GM18951 (cell line): ENCODE measurements at regions not wholly inside any gene's neighbourhood (a gene's known extent, or its start where the extent isn't known, plus 50 kb on each side); places are given as distances from the start of the nearest gene placed in this dataset.
"Not testable (repeated sequence)": the region's sequence is repeated elsewhere in the genome, so short reads cannot be mapped to it uniquely, and the experiment has no call there.

Source experiments
- POLR2A ChIP-seq: IDR thresholded peaks from 4 replicates; pipeline ENCODE4 v1.6.1; 2011; ENCODE audit warnings: mild to moderate bottlenecking; ENCODE audit not compliant: insufficient read length, insufficient read depth; ENCODE audit errors: extremely low read depth
- in situ Hi-C: fragments of 300-500 bp; cut with MboI; formaldehyde crosslinking; loops from one replicate; pipeline ENCODE4 v1.12.0; 2022; ENCODE audit warnings: low sequenced_read_pairs, mixed read lengths, inconsistent platforms; ENCODE audit not compliant: unreplicated experiment

DNA sequence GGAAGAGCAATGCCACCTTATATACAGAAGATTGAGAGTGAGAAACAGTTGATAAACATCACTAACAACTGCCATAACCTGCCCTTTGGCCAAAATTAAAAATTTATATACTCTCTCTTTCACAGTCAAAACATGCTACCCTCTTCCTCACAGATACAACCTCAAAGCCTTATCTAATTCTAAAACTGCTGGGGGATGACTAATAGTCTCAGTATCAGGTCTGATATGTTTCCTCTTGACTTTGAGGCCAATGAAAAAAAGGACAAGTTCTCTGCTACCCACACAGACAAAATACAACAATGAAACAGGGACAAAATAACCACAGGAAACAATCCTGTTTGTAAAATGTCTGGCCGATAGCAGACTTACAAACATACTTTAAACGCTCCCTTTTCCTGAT is 485.6 kb upstream of the NUDT12 start:
- in situ Hi-C loops, result no loop called here
- no peak for TF ChIP-seq POLR2A

DNA sequence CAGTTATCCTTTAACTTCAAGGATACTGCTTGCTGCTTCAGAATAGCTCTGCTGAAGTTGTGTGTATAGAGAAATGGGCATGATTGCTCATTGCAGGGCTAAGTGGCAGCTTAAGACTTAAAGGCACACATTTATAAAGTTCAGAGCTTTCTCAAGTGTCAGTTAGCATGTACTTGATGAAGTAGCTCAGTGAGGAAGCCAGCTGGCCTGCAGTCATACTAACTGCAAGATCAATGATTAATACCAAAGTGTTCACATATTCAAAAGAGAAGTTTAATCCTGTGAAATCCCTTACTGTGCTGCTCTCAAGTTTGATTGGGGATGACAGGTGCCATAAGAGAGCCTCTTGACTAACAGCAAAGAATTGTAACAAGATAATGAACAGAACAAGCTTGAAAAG is 483.4 kb upstream of the NUDT12 start:
- no peak for TF ChIP-seq POLR2A
- in situ Hi-C loops, result no loop called here

DNA sequence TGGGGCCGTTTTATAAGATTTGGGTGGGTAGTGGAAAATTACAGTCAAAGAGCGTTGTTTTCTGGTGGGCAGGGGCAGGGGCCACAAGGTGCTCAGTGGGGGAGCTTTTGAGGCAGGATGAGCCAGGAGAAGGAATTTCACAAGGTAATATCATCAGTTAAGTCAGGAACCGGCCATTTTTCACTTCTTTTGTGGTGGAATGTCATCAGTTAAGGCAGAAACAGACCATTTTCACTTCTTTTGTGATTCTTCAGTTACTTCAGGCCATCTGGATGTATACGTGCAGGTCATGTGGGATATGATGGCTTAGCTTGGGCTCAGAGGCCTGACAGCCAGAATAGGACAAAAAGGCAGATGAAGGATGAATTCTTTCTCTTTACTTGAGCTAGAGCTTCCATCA is 477.3 kb upstream of the NUDT12 start:
- in situ Hi-C loops, result not testable (repeated sequence)

DNA sequence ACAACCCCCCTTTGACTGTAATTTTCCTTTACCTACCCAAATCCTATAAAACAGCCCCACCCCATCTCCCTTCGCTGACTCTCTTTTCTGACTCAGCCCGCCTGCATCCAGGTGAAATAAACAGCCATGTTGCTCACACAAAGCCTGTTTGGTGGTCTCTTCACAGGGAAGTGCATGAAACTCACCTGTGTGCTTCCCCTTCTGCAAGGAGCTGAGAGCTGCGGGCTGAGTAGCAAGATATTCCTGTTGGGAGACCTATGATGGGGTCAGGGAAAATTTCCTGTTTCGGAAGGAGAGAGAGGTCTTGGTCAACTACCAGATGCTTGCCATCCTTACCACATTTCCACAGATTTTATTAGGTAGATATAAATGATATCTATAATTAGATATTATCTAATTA is 474.5 kb upstream of the NUDT12 start:
- in situ Hi-C loops, result not testable (repeated sequence)

DNA sequence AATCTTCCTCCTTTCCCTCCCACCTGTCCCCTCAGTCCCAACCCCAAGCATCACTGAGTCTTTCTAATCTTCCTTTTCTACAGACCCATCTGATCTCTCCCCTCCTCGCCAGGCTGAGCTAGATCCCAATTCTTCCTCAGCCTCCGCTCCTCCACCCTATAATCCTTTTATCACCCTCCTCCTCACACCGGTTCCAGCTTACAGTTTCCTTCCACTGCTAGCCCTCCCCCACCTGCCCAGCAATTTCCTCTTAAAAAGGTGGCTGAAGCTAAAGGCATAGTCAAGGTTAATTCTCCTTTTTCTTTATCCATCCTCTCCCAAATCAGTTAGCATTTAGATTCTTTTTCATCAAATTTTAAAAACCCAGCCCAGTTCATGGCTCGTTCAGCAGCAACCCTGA is 470.6 kb upstream of the NUDT12 start:
- in situ Hi-C loops, result not testable (repeated sequence)

DNA sequence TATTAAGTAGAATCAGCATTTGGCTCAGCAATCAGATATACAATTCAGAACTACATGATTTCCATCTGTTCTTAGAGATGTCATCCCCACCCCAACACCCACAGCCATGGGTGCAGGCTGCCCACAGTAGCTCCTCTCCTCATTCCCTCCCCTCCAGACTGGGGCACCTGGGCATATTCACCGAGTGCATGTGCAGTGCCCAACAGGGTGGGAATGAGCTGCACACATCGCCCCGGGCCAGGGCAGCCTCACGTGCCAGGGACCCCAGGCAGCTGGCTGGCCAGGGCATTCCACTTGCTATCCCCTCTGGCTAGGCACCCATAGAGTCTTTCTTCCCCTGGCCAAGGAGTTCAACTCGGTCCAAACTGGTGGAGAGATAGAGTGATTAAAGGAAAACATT is 461.9 kb upstream of the NUDT12 start:
- in situ Hi-C loops, result no loop called here
- no peak for TF ChIP-seq POLR2A

DNA sequence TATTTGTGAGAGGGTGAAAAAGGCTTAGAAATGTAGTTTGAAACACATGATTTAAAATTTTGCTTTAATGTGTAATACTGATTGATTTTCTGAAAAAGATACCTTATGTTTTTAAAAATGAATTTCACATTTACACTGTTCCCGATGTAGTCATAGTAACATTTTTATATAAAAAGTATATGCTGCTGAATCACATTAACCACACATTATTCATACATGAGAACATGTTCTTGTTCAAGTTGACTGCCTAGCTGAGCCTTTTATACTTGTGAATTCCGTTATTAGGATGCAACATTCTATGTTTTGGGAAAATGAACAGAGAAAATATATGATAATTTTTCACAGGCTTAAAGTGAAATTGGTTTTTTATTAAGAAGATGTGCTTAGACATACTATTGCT is 461.1 kb upstream of the NUDT12 start:
- TF ChIP-seq POLR2A, result no peak
- in situ Hi-C loops, result no loop called here

DNA sequence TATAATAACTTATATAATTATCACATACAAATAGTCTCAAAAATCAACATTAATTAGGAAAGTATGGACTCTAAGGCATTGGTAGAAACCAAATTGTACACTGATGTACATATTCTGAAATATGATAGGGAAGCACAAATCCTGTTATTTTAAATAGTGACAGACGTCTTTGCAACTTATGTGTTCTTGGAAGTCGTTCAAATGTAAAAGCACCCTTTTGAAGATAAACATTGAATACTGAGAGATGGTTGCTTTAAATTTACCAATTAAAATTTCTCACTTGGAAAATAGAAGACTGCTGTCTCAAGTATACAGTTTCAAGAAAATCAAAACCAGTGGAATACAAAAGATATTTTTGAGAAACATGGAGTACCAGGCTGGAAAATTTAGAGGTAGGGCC is 457.4 kb upstream of the NUDT12 start:
- no peak for TF ChIP-seq POLR2A
- in situ Hi-C loops, result no loop called here

DNA sequence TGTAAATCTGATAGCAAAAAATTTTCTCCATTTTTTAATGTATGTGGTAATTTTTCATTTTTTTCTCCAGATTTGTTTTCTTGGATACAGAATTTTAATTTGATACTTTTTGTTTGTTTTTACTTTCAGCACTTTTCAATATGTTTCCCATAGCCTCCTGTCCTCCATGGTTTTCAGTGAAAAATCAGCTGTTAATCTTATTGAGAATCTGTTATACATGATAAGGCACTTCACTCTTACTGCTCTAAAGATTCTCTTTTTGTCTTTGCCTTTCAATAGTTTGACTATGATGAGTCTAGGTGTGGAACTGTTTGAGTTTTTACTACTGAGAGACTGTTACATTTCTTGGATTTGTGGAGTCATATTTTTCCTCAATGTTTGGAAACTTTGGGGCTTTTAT is 455.7 kb upstream of the NUDT12 start:
- in situ Hi-C loops, result no loop called here
- TF ChIP-seq POLR2A, result no peak

DNA sequence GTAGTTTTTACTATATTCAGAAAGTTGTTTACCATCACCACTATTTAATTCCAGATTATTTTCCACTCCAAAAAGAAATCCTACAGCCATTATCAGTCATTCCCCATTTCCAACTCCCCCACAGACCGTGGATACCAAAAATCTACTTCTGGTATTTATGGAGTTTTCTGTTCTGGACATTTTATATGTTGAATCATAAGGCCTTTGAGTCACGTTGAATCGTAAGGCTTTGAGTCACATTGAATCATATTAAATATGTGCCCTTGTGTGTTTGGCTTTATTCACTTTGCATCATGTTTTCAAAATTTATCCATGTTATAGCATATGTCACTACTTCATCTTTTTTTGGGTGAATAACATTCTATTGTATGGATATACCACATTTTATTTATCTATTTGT is 454.1 kb upstream of the NUDT12 start:
- in situ Hi-C loops, result no loop called here

DNA sequence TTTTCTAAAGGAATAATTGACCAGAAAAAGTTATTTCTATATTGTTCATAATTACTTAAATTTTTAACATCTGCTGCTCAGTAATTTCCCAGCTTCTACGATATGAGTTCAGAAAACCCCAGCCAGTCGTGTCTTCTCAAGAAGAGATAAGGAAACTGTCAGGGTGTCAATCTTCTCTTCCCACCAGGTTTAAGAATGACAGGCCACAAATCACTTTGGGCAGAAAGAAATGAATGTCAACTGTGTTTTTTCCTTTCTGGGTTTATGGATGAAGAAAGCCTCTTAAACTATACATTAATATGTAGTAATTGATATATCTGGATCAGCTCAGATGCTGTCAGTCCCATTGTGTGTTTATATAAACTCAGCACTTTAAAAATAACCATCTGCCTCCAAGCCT is 453.2 kb upstream of the NUDT12 start:
- in situ Hi-C loops, result no loop called here
- TF ChIP-seq POLR2A, result no peak

More for the DNA sequence above, 454.1 kb upstream of the NUDT12 start:
- TF ChIP-seq POLR2A, result no peak

DNA sequence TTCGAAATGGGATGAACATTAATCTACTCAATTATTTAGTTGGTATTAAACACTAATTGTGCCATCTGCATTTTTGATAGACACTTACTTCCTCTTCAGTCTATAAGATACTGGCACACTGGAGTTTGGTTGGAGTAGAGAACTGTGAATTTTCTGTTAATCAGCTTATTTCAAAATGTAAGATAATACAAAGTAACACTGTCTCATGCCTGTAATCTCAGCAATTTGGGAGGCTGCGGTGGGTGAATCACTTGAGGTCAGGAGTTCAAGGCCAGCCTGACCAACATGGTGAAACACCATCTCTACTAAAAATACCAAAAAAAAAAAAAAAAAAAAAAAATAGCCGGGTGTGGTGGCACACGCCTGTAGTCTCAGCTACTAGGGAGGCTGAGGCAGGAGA is 440.2 kb upstream of the NUDT12 start:
- in situ Hi-C loops, result not testable (repeated sequence)

DNA sequence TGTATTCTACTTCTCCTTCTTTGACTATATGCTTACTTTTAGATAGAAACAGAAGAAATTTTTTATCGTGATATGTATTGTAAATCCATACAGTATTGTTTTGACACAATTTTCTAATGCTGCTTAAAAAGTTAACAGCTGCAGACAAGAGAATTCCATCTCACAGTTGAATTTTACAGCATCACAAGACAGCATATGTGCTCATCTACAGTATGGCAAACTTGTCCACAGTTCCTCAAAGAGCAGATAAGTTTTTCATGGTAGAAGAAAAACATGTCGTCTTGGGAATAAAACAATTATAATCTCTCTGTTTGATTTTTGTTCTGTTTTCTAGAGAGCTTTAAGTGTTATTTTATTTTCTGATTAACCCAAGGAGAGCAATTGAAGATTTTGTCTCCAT is 438.5 kb upstream of the NUDT12 start:
- TF ChIP-seq POLR2A, result no peak
- in situ Hi-C loops, result no loop called here

DNA sequence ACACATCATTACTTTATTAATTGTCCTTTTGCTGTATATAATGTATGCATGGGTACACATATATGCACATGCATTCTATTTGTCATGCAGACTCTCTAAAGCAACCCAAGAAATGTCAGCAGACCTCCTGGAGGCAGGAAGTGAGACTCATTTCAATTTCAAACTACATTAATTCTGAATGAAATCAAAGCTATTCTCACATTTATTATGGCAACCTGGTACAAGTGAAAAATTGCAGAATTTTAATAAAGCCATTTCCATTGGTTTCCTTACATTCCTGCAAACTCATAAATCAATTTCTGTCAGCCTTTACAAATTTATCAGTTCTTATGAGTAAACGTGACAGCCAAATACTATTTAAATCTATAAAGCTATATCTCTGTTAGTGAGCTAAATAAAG is 430.4 kb upstream of the NUDT12 start:
- in situ Hi-C loops, result no loop called here
- no peak for TF ChIP-seq POLR2A

DNA sequence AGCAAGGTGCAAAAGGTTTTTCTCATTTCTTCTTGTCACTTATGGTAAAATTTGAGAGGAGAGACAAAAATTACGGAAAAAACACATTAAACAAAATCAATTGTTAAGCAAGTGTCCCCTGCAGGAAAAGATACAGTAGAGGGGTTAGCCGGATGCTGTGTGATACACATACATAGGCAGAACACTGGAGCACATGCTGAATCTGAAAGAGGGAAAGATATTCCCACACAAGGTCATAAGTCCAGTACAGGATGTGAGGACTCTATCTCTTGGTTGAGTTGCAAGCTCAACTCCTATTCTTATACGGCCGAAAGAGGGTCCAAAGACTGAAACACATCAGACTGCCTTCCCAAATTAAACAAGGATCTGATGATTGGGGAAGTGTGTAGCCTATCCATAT is 427.5 kb upstream of the NUDT12 start:
- in situ Hi-C loops, result no loop called here
- TF ChIP-seq POLR2A, result no peak

DNA sequence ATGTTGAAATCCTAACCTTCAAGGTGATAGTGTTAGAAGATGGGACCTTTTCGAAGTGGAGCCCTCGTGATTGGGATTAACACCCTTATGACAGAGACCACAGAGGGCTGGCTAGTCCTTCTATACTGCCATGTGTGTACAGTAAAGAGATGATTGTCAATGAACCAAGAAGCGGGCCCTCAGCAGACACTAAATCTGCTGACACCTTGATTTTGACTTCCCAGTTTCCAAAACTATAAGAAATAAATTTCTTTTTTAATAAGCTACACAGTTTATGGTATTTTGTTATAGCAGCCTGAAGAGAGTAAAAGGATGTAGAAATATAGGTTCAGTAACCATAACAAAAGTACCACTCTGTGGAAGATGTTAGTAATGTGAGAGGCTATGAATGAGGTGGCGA is 419.0 kb upstream of the NUDT12 start:
- in situ Hi-C loops, result no loop called here
- no peak for TF ChIP-seq POLR2A
